Stimulated activated CD4-positive, alpha-beta T cell treated with anti-CD3 and anti-CD28 coated beads, Interleukin-1b, Interleukin-23, amount 100 ng/mL, for 24 hours (primary cell): ENCODE measurements at regions not wholly inside any gene's neighbourhood (a gene's known extent, or its start where the extent isn't known, plus 50 kb on each side); places are given as distances from the start of the nearest gene placed in this dataset.
"Not testable (repeated sequence)": the region's sequence is repeated elsewhere in the genome, so short reads cannot be mapped to it uniquely, and the experiment has no call there.

Source experiments
- DNase-seq, 4 experiments: peaks; one replicate each; pipeline ENCODE4 v3.0.0-alpha.2; 2020; ENCODE audit warnings: low read depth in 4 of 4, low spot score in 1 of 4

- no peak for DNase-seq
Measured at GRCh38 chr6:28794175-28795002, 129.4 kb downstream of the TRIM27 start.

GRCh38 chr6:28800647-28801046, 123.1 kb downstream of the TRIM27 start:
- not testable (repeated sequence) for DNase-seq

GRCh38 chr6:28802417-28803336, 121.1 kb downstream of the TRIM27 start:
- DNase-seq = no peak

- no peak for DNase-seq
Measured at GRCh38 chr6:28803337-28803709, 120.5 kb downstream of the TRIM27 start.

DNA sequence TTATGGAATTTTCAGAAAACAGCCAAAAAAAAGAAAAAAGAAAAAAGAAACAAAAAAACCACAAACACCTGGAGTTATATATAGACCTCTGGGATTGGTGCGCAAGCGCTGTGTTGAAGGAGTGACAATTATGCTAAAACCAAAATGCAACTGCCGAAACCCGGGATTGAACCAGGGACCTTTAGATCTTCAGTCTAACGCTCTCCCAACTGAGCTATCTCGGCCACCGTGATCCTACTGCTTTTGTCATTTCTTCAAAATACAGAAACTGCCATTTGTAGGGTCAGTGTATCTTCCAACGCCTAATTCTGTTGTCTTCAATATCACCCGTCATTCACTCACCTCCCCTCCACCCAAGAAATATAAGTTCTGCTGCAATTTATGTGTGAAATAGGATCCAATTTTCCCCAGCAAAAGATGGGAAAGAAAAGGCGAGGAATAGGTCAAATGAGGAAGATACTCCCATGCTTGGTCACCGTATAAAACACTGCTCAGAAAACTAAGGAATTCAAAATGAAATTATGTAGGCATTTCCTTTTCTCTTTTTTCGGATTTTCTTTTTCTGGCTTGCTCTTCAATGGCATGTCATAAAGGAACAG, 116.0 kb downstream of the TRIM27 start:
- peak in 3 of 4 experiments; percentile 7 to 37 (median 23) for DNase-seq

DNA sequence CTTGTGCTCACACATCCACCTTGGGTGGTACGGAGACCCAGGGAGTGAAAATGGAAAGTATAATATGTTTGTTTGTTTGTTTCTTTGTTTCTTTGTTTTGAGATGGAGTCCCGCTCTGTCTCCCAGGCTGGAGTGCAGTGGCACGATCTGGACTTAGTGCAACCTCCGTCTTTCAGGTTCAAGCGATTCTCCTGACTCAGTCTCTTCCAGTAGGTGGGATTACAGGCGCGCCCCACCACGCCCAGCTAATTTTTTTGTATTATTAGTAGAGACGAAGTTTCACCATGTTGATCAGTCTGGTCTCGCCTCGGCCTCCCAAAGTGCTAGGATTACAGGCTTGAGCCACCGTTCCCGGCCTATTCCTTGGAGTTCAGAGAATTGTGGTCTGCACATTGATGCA, 115.4 kb downstream of the TRIM27 start:
- no peak for DNase-seq

- no peak for DNase-seq
Measured at GRCh38 chr6:28809947-28810658, 113.7 kb downstream of the TRIM27 start.

DNA sequence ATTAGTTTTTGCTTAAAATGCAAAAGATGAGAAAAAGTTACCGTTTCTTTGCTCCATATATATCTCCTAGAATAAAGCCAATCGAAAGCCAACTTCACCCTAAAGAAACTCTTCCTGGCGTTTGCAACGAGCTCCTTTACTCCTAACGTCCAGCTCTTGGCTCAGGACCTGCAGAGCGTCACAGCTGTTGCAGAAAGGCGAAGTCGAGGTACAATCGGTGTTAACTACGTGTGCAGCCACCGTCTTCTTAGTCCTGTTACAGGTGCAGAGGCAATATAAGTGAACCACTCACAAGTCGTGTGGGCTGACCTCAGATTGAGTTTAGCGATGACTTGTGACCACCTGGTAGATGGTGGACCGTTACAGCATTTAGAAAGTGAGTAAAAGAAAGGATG, 113.1 kb downstream of the TRIM27 start:
- DNase-seq = no peak

- no peak for DNase-seq
Measured at GRCh38 chr6:28811873-28812272, 111.9 kb downstream of the TRIM27 start.

- DNase-seq = no peak
Measured at GRCh38 chr6:28812778-28813569, 110.8 kb downstream of the TRIM27 start.

GRCh38 chr6:28814032-28814976, 109.5 kb downstream of the TRIM27 start:
- DNase-seq = no peak

DNA sequence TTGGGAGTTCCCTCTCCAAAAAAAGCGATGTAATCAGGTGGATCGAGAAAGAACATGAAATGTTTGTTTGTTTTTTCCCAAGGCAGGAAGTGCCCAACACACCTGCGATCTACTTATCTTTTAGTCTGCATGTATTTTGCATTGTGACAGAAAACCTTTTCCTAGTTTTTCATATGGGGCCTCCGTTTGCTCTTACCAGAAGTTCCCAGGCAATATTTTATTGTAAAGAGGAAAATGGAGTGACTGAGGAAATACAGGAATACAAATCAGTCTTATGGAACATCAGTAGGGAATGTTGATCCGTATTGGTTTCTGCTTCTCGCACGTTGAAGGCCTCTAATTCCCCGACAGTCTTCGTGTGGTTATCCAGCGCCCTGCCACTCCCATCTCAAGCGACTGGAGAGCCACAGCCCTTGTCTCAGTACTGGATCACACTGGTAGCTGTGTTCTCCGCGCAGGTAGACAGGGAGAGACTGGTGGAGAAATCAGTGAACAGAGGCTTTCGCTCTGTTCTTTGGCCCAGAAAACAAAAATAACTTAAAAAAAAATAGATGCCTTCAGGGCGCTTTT, 107.4 kb downstream of the TRIM27 start:
- no peak for DNase-seq

- peak in 2 of 4 experiments; percentile 21 to 27 for DNase-seq
Measured at GRCh38 chr6:28816909-28817807, 106.6 kb downstream of the TRIM27 start.

- no peak for DNase-seq
Measured at GRCh38 chr6:28817808-28818145, 106.0 kb downstream of the TRIM27 start.

DNA sequence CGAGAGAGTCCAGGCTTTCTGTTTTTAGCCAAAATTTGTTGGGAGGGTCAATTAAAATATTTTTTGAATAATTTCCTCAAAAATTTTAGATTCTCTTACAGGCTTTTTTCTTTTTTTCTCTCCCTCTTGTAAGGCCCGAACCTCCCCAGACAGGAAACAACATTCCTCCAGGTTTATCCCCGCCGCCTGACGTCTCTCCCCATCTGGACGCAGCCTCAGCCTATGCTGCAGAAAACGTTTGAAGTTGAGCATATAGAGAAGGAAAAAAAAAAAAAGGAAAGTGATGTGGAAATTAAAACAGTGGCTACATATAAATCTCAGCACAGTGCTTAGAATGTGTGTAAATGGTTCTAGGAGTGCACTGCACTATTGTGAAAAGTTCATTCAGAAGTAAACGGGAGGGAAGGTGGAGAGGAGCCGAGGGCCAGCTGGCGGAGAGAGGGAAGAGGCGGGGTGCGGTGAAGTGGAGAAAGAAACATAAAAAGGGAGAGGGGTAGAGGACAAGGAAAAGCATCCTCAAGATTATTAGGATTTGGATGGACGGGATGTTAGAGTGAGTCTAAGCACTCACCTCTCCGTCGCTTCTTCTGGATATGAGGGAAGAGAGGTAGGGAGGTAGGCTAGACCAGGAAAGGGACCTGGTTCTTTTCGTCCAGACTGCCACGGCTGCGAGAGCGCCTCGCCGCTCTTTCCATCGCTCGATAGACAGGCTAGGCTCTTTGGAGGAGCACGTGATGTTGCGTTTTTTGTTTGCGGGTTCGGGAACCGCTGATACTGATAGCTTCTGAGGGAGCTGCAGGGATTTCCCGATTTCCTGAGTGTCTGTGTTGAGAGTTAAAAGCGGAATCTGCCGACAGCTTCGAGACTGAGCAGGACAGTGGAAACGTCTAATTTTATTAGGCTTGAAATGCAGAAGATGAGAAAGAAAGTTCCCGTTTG, 98.7 kb downstream of the TRIM27 start:
- DNase-seq = no peak

DNA sequence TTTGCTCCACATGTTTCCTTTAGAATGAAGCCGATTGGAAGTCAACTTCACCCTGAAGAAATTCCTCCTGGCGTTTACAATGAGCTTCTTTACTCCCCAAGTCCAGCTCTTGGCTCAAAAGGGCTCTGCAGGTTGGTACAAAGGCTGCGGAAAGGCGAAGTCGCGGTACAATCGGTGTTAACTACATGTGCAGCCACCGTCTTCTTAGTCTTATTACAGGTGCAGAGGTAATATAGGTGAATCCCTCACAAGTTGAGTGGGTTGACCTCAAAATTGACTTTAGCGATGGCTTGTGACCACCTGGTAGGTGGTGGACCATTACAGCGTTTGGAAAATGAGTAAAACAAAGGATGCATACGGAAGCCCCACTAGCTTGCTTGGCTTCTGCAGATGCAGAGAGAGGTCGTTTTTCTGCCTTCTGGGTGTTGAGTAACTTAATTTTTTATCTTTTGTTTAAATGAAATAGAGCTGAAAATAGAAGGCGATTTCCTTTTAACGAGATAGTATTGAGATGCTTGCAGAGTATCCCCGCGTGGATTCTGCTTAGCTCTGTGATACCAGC, 98.0 kb downstream of the TRIM27 start:
- no peak for DNase-seq
